Transverse colon (tissue), 3 donors: ENCODE measurements at regions not wholly inside any gene's neighbourhood (a gene's known extent, or its start where the extent isn't known, plus 50 kb on each side); places are given as distances from the start of the nearest gene placed in this dataset.

Experiments
- POLR2A ChIP-seq: fragments of 450-650 bp; IDR thresholded peaks from one replicate; pipeline ENCODE4 v1.6.1; 2016; ENCODE audit warnings: antibody characterized with exemption, mild to moderate bottlenecking, moderate library complexity
- TF ChIP-seq, protein P1 (sequence below), 5 experiments: fragments of 200-600 bp in 3 of 5; fragments of 450-650 bp in 2 of 5; sonication (generic) in 3 of 5; IDR thresholded peaks; 1 replicate in 2 of 5; 2 replicates in 3 of 5; pipeline ENCODE4 v1.5.1; 2016 to 2017; ENCODE audit warnings: antibody characterized with exemption in 5 of 5, inconsistent platforms in 3 of 5, mild to moderate bottlenecking in 2 of 5, moderate library complexity in 1 of 5

DNA sequence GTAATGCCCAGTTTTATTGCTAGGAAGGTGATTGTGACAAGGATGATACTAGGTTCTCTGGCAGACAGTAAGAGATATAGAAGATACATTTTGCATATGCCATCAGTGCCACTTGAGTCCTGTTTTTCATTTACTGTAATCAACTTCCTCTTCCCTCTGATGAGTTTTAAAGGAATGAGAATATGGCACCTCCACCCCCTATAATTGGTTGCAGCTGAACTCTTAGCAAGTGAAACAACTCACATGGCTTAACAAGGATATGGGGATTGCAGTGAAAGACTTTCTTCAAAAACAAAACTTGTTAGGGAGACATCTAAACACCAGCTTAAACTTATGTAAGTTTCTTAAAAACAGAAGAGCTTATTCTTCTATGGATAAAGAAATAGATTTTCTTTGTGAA is 90.0 kb downstream of the AREG start:
- TF ChIP-seq, protein P1, sequence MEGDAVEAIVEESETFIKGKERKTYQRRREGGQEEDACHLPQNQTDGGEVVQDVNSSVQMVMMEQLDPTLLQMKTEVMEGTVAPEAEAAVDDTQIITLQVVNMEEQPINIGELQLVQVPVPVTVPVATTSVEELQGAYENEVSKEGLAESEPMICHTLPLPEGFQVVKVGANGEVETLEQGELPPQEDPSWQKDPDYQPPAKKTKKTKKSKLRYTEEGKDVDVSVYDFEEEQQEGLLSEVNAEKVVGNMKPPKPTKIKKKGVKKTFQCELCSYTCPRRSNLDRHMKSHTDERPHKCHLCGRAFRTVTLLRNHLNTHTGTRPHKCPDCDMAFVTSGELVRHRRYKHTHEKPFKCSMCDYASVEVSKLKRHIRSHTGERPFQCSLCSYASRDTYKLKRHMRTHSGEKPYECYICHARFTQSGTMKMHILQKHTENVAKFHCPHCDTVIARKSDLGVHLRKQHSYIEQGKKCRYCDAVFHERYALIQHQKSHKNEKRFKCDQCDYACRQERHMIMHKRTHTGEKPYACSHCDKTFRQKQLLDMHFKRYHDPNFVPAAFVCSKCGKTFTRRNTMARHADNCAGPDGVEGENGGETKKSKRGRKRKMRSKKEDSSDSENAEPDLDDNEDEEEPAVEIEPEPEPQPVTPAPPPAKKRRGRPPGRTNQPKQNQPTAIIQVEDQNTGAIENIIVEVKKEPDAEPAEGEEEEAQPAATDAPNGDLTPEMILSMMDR (IDR thresholded peaks at IDR 0.05) = no peak
- no peak for TF ChIP-seq POLR2A
